Neural cell (in vitro differentiated cells): ENCODE measurements at regions not wholly inside any gene's neighbourhood (a gene's known extent, or its start where the extent isn't known, plus 50 kb on each side); places are given as distances from the start of the nearest gene placed in this dataset.

Experiments used
- CTCF ChIP-seq: fragments of 450-650 bp; IDR thresholded peaks from 2 replicates; pipeline ENCODE4 v1.5.1; 2014; ENCODE audit warnings: antibody characterized with exemption, mild to moderate bottlenecking, moderate library complexity; ENCODE audit not compliant: poor library complexity, severe bottlenecking
- EZH2 ChIP-seq: fragments of 200-600, 300-800 bp; shearing (Covaris generic), sonication (generic); IDR thresholded peaks from 2 replicates; pipeline ENCODE4 v1.6.1; 2014; ENCODE audit warnings: antibody characterized with exemption, low read length, borderline replicate concordance, mild to moderate bottlenecking; ENCODE audit not compliant: insufficient read depth, poor library complexity, severe bottlenecking
- MXI1 ChIP-seq: fragments of 450-650 bp; conservative IDR thresholded peaks from 2 replicates; pipeline ENCODE4 v1.6.1; 2014; ENCODE audit warnings: antibody characterized with exemption, mild to moderate bottlenecking; ENCODE audit not compliant: poor library complexity, severe bottlenecking
- REST ChIP-seq: IDR thresholded peaks from 2 replicates; pipeline ENCODE4 v1.6.1; 2012; ENCODE audit warnings: borderline replicate concordance

- TF ChIP-seq CTCF (no peak), EZH2 (no peak), REST (no peak), MXI1 (no peak)
Observed at GRCh38 chr2:242011991-242012764, 142.6 kb downstream of the RTP5 start.
